ENCODE measurements at regions not wholly inside any gene's neighbourhood (a gene's known extent, or its start where the extent isn't known, plus 50 kb on each side); places are given as distances from the start of the nearest gene placed in this dataset.

DNA sequence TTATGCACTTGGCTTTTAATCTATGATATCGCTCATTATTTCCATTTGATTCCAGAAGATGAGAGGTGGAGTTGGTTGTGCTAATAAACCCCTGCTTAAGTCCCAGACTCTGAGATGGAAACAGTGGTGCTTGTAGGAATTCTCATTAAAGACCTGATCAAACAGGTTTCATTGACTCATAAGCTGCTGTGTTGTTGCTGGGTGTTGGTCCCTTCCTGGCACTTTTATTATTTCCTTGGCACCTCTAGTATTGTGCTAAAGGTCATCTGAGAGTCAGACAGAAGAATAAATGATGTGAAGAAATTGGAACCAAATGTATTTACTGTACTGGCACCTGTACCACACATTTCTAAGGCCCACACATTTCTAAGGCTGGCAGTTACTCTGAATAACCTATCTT, 544.7 kb upstream of the NR3C2 start:
- TF ChIP-seq ZNF350 (tag by site-specific recombination; IDR thresholded peaks at IDR 0.05) (no peak), HOXA7 (CRISPR knock-in tag; IDR thresholded peaks at IDR 0.05; ENCODE audit: borderline replicate concordance) (no peak), HOXC10 (CRISPR knock-in tag; IDR thresholded peaks at IDR 0.05) (no peak), ZNF248 (tag by site-specific recombination; IDR thresholded peaks at IDR 0.05) (no peak), ZNF501 (tag by site-specific recombination; IDR thresholded peaks at IDR 0.05) (no peak), EGR2 (tag by site-specific recombination; IDR thresholded peaks at IDR 0.05; ENCODE audit: low read depth) (no peak), YY1 (tag by site-specific recombination; IDR thresholded peaks at IDR 0.05) (no peak)
- TF ChIP-seq, protein P1, sequence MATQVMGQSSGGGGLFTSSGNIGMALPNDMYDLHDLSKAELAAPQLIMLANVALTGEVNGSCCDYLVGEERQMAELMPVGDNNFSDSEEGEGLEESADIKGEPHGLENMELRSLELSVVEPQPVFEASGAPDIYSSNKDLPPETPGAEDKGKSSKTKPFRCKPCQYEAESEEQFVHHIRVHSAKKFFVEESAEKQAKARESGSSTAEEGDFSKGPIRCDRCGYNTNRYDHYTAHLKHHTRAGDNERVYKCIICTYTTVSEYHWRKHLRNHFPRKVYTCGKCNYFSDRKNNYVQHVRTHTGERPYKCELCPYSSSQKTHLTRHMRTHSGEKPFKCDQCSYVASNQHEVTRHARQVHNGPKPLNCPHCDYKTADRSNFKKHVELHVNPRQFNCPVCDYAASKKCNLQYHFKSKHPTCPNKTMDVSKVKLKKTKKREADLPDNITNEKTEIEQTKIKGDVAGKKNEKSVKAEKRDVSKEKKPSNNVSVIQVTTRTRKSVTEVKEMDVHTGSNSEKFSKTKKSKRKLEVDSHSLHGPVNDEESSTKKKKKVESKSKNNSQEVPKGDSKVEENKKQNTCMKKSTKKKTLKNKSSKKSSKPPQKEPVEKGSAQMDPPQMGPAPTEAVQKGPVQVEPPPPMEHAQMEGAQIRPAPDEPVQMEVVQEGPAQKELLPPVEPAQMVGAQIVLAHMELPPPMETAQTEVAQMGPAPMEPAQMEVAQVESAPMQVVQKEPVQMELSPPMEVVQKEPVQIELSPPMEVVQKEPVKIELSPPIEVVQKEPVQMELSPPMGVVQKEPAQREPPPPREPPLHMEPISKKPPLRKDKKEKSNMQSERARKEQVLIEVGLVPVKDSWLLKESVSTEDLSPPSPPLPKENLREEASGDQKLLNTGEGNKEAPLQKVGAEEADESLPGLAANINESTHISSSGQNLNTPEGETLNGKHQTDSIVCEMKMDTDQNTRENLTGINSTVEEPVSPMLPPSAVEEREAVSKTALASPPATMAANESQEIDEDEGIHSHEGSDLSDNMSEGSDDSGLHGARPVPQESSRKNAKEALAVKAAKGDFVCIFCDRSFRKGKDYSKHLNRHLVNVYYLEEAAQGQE (tag by site-specific recombination; IDR thresholded peaks at IDR 0.05): no peak
- TF ChIP-seq, protein P2, sequence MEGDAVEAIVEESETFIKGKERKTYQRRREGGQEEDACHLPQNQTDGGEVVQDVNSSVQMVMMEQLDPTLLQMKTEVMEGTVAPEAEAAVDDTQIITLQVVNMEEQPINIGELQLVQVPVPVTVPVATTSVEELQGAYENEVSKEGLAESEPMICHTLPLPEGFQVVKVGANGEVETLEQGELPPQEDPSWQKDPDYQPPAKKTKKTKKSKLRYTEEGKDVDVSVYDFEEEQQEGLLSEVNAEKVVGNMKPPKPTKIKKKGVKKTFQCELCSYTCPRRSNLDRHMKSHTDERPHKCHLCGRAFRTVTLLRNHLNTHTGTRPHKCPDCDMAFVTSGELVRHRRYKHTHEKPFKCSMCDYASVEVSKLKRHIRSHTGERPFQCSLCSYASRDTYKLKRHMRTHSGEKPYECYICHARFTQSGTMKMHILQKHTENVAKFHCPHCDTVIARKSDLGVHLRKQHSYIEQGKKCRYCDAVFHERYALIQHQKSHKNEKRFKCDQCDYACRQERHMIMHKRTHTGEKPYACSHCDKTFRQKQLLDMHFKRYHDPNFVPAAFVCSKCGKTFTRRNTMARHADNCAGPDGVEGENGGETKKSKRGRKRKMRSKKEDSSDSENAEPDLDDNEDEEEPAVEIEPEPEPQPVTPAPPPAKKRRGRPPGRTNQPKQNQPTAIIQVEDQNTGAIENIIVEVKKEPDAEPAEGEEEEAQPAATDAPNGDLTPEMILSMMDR (tag by site-specific recombination; IDR thresholded peaks at IDR 0.05): no peak
- TF ChIP-seq, protein P3, sequence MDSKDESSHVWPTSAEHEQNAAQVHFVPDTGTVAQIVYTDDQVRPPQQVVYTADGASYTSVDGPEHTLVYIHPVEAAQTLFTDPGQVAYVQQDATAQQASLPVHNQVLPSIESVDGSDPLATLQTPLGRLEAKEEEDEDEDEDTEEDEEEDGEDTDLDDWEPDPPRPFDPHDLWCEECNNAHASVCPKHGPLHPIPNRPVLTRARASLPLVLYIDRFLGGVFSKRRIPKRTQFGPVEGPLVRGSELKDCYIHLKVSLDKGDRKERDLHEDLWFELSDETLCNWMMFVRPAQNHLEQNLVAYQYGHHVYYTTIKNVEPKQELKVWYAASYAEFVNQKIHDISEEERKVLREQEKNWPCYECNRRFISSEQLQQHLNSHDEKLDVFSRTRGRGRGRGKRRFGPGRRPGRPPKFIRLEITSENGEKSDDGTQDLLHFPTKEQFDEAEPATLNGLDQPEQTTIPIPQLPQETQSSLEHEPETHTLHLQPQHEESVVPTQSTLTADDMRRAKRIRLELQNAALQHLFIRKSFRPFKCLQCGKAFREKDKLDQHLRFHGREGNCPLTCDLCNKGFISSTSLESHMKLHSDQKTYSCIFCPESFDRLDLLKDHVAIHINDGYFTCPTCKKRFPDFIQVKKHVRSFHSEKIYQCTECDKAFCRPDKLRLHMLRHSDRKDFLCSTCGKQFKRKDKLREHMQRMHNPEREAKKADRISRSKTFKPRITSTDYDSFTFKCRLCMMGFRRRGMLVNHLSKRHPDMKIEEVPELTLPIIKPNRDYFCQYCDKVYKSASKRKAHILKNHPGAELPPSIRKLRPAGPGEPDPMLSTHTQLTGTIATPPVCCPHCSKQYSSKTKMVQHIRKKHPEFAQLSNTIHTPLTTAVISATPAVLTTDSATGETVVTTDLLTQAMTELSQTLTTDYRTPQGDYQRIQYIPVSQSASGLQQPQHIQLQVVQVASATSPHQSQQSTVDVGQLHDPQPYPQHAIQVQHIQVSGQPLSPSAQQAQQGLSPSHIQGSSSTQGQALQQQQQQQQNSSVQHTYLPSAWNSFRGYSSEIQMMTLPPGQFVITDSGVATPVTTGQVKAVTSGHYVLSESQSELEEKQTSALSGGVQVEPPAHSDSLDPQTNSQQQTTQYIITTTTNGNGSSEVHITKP (tag by site-specific recombination; IDR thresholded peaks at IDR 0.05): no peak
